Jurkat, Clone E6-1 (cell line): ENCODE measurements at regions not wholly inside any gene's neighbourhood (a gene's known extent, or its start where the extent isn't known, plus 50 kb on each side); places are given as distances from the start of the nearest gene placed in this dataset.

Experiments
- DNase-seq: peaks from one replicate; pipeline ENCODE4 v3.0.0-alpha.2; 2011; ENCODE audit warnings: low read depth, low spot score
- H3K4me3 ChIP-seq: 2 replicates; pipeline ENCODE4 v1.5.1; 2011; ENCODE audit warnings: mild to moderate bottlenecking, low read length, control low read depth, moderate library complexity

DNA sequence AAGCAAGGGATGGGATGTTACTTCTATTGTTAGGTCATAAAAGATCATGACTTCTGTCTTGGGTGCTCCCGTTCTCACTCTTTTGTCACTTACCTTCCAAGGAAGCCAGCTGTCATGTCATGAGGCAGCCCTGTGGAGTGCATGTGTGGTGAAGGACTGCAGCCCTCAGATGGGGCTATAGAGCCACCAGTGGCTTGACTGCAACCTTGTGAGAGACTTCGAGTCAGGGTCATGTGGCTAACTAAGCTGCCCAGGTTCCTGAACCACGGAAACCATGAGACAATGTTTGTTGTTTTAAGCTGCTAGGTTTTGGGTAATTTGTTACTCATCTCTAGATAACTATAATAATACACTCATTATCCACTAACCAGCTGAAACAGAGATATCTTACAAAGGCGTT is 477.1 kb downstream of the BTBD3 start:
- DNase-seq: no peak
- no peak overlapping the region for H3K4me3 ChIP-seq

DNA sequence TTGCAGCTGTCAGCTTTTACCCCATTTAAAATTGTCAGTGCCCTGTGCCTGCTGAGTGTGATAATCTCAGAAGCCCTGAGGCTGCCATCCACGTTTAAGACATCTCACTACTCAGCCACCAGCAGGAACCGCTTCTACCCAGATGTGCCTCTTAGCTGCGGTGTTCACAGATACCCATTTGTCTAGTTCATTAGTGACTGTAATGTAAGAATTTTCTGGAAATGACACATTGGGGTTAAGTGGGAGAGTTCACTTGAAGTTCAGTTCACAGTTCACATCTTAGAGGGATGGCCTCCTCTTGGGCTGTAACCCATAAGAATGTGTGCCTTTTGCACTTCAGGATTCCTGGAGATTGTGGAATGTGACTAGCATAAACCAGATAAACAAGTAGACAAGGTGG is 477.7 kb downstream of the BTBD3 start:
- no peak overlapping the region for H3K4me3 ChIP-seq
- DNase-seq: no peak

DNA sequence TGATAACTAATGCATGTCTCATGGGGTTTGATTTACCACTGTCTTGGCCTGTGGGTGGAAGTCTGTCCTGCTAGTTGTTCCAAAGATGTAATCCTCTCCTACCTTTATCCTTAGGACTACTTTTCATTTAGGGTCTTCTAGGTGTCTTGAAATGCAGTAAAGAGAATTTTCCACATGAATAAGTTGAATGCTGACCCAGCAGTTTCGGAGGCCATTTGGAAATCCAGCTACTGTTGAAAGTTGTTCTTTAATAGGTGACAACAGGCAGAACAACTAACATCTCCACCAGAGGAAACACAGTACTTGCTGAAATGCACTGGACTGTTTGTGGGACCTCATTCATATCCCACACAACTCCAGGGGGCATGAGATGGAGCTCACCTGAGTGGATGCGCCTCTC is 478.1 kb downstream of the BTBD3 start:
- no peak overlapping the region for H3K4me3 ChIP-seq
- no peak for DNase-seq

DNA sequence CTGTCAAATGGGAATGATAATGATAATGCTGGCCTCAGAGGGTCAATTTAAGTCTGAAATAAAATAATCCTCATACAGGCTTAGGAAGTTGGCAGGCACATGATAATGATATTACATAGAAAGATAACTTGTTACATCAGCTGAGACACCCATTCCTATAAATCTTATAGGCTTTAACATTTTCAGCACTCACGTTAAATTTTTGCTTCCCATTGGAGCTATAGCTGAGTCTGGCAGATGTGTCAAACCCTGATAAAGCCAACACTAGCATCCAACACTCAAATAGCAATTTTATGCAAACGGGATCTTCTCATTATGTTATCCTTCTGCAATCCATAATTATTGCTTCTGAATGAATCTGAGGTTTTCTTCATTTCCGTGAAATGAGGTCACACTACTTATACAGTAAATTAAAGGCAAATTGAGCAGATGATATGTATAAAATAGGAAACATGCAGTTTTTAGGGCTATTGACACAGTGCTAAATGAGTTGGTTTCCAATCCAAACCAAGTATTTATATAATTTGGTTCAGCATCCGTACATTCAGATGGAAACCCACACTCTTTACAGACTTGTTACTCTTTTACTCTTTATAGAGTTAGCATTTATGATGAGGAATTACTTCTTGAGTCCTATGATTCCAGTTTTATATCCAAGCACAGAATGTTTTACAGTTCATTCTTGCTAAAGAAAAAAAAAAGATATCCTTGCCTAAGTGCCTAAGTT is 481.6 kb downstream of the BTBD3 start:
- no peak overlapping the region for H3K4me3 ChIP-seq
- no peak for DNase-seq

DNA sequence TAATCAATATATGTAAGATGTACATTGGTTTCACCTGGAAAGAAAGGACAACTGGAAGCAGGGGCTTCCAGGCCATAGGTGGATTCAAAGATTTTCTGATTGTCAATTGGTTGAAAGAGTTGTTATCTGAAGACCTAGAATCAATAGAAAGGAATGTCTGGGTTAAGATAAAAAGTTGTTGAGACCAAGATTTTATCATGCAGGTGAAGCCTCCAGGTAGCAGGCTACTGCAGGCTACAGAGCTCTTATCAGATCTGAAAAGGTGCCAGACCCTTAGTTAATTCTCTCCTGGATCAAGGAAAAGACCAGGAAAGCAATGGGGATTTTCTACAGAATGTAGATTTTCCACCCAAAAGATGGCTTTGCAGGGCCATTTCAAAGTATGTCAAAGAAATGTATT is 487.2 kb downstream of the BTBD3 start:
- no peak overlapping the region for H3K4me3 ChIP-seq
- no peak for DNase-seq

DNA sequence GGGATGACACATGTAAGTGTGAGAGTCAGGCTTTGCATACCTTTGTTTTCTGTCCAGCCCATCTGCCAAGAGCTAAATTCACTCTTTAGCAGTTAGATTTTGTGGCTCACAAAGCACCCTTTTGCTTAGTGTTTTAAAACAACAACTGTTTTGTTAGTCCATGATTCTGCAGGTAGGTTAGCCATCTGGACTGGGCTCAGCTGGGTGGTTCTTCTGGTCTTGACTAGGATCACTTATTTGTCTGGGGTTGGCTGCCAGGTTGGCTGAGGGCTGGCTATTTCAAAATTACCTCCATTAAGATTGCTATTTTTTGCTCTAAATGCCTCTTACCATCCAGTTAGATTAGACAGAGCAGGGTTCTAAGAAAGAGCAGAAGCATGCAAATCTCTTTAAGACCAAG is 489.3 kb downstream of the BTBD3 start:
- H3K4me3 ChIP-seq: no peak overlapping the region
- no peak for DNase-seq

DNA sequence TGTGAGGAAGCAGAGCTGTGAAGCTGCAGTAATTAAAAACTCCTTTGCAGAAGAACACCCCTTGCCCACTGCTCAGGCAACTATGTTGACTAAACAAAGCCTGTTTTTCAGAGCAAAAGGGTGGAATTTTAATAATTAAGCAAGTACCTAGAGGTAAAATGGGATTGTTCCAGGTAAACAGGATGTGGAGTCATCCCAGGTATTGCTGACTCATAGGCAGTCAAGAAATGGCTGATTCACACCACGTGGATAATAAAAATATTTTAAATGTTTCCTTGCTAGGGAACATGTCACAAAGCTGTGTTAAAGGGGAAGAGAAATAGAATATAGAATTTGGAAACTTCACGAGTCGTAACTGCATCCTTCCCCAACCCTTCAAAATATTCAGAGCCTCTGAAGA is 491.8 kb downstream of the BTBD3 start:
- DNase-seq: no peak
- no peak overlapping the region for H3K4me3 ChIP-seq

DNA sequence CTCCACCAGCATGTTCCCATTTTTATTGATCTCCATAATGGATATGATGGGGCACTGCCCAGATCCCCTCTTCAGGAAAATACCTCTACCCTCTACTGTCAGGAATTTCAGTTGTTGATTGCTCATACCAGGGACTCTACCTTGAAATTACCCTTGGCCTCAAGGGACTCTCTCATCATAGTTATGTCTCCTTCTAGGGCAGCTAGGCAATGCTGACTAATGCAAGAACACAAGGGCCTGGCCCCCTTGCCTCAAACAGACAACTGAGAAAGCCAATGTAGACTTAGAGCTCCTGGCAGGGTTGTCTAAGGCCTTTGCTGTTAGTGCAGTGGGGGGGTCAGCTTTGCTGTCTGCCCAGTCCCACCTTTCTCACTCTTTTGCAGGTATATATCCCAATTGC is 493.1 kb downstream of the BTBD3 start:
- H3K4me3 ChIP-seq: no peak overlapping the region
- DNase-seq: no peak

DNA sequence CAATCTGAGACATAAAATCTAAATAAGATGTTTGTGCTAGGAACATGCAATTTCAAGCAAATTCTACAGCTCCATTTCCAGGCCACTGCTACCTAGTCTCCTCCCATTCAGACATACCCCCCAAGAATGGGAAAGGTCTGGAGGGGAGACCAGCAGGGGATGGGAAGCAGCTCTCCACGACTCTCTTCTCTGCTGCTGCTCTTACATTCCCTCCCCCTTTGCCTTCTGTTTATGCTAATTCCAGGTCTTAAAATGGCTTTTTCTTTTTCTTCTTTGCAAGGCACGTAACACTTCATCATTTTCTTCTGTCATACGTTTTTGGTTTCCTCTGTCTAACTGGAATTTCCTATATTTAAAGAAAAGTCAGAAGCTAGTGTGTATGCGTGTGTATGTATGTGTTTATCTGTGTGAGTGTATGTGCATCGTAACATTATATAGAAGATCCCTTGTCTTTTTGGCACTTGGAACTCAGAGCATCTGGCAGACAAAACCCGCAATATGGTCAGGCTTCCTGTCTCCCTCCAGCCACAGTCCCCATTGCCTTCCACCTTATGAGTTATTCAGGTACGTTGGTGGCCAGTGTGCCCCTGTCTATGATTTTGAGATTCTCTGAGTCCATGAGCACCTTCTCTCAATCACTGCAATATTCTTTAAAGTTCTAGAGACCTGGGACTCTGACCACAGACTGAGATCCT is 493.7 kb downstream of the BTBD3 start:
- H3K4me3 ChIP-seq: no peak overlapping the region
- no peak for DNase-seq

DNA sequence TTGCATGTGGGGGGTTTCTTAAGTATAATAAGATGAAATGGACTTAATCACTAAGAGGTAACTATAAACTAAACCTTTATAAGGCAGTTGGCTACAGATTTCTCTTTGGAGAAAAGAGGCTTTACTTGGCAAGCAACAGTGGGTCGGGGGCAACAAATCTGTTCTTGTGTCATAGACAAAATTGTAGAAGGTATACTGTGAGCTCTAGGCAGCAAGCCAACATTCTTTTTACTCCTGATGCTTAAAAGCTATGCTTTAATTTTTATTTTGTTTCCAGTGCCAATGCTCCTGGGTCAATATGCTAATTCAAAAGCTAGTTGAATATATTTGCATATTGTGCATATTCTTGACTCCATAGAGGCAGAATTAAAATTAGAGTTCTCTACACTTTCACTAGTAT is 495.4 kb downstream of the BTBD3 start:
- no peak for DNase-seq
- no peak overlapping the region for H3K4me3 ChIP-seq

DNA sequence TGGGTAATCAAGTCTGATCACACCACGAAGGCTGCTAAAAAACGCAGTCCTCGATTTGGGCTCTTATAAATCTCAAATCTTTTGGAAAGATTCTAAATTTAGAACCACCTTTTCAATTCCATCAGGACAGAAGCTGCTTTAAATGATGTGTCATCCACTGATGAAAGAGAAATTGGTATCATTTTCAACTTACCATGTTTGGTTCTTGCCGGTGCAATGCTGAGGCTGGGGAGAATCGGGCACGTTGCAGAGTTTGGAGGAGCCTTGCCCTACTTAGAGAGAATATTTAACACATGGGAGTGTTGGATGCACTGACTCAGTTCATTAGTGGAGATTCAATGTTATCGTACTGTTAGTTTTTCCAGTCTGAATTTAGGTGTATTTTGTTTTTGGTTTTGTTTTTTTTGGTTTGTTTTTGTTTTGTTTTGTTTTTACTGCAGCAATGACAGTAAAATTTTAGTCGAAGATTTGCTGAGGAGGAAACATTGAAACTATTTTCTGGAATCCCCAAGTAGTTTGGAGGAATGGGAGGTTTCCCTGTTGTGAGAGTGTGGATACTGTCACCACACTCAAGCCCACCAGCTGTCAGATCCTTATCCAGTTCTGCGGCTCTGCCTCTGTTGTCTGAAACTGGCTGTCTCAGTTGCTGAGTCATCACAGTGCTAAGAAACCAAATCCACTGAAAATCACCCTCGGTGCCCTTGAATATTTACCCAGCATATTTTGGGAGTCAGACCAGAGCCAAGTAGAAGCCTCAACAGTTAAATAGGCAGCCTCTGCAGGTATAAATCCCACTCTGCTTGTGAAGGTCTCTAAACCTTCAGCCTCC is 497.0 kb downstream of the BTBD3 start:
- no peak overlapping the region for H3K4me3 ChIP-seq
- DNase-seq: no peak

DNA sequence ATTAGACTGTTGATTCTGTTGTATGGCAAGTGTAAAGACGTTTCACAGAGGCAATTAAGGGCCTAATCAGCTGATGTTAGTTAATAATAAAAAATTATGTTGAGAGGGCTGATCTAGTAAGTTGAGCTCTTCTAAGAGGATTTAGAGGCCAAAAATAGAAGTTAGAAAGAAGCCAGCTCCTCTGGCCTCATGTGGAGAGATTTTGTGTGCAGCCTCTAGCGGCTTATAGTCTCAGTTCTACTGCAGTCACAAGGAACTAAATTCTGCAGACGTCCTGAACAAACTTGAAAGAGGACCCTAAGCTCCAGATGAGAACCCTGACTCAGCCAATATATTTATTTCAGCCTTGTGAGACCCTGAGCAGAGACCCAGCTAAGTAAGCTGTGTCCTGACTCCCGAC is 498.6 kb downstream of the BTBD3 start:
- H3K4me3 ChIP-seq: no peak overlapping the region
- no peak for DNase-seq

DNA sequence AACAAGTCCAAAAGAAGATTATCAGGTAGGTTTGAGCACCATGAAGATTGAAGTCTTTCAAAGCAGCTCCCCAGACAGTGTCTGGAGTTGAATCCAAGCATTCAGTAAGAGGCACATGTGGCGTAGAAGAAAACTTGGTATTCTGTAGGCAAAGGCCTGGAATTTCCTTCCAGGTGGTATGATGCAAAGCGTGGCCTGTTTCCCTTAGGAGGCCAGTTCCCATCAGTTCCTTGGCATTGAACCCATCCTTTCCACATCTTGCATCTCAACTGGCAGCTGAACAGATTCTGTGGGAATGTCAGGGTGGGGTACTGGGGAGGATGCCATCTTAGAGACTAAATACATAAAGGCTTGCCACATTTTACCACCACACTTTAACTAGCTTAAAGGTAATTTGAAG is 516.0 kb downstream of the BTBD3 start:
- H3K4me3 ChIP-seq: no peak overlapping the region
- no peak for DNase-seq

DNA sequence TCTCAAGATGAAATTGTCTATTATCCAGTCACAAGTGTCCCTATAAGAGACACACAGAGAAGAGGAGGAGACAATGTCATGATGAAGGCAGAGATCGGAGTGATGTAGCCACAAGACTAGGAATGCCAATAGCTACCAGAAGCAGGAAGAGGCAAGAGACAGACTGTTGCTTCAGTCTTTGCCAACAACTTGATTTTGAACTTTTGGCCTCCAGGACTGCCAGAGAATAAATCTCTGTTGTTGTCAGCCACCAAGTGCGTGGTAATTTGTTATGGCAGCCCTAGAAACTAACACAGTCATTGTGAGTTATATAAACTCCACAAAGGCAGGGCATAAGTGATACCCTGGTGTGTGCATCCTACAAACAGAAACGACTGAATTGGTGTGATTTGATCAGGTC is 517.0 kb downstream of the BTBD3 start:
- no peak overlapping the region for H3K4me3 ChIP-seq
- DNase-seq: no peak

DNA sequence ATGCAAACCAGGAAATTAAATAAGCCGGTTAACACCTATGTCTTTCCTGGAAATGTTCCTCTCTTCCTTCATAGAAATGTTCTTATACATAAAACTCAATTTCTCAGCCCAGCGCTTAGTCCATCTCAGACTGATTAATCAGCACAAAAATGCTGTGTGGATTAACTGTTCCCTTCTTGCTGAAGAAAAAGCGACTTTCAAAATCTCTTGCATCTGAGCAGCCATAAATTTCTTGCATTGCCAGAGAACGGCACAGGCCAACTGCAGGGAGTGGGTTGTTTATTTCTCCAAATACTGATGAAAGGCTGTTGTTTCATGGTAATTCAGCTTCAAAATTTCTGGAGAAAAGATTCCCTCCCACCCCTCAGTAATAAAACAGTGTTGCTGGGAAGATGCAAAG is 517.6 kb downstream of the BTBD3 start:
- DNase-seq: no peak

DNA sequence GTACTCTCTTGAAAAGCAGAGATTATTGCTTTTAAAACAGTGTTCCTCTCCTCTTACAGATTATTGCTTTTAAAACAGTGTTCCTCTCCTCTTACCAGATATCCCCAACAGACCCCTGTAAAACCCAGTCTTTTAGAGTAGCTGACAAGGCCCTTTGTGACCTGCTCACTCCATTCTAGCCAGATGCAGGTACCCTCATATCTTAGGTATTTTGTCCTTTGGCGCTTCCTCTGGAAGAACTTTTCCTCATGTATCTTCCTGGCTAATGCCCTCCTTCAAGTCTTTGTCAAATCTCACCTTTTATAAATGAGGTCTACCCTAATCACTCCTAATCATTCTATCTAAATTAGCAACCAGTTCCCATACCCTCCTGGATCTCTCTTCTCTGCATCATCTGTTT is 536.0 kb downstream of the BTBD3 start:
- no peak overlapping the region for H3K4me3 ChIP-seq
- no peak for DNase-seq

More for the DNA sequence above, 517.6 kb downstream of the BTBD3 start:
- no peak overlapping the region for H3K4me3 ChIP-seq

DNA sequence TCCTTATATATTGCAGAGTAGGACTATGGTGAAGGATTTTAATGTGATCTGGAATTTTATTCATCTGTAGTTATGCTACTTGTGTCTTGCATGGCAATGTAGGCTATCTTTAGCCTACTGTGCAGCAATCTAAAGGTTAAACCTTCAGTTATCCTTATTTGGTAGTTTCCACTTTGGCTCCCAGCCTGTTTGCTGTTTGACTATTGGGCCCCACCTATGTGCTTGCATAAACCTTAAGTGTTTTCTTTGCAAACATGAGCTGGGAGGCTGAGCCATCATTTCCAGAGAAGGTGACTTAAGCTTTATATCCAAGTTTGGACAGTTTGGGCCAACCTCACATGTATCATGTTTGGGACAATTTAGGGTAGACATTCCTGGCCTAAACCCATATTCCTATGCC is 537.5 kb downstream of the BTBD3 start:
- no peak for DNase-seq
- no peak overlapping the region for H3K4me3 ChIP-seq

DNA sequence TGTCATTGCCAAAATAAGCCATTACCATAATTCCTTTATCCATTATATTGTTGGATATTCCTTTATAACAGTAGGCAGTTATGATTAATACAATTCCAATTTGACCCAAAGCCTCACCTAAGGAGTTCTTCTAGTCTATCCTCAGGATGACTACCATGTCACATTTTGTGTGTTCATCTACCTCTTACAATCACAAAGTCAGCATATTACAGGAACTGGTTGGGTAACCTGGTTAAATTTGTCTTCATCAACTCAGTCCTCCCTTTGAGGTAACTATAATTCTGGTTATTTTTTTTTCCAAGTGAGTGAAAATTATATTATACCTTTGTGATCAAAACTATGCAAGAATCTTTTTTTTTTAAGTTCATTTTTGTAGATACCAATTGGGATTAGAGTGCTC is 540.5 kb downstream of the BTBD3 start:
- DNase-seq: no peak
- no peak overlapping the region for H3K4me3 ChIP-seq

DNA sequence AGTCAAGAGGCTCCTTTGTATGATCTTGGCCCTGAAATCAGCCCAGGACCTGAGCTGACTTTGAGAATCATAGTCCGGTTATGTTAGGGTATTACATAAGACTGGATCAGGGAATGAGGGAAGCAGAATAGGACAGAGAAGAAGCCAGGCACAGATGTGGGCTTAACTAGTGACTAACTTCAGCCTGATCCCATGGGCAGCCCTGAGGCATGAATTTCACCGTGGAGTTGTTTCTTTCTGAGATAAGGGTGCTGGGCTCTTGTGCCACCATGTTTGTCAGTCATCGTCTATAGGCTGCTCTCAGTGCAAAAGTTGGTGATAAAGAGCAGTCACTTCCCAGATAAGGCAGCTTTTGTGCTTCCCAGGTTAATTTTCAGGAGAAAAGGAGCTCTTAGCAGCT is 544.7 kb upstream of the SPTLC3 start:
- DNase-seq: no peak
- H3K4me3 ChIP-seq: no peak overlapping the region

DNA sequence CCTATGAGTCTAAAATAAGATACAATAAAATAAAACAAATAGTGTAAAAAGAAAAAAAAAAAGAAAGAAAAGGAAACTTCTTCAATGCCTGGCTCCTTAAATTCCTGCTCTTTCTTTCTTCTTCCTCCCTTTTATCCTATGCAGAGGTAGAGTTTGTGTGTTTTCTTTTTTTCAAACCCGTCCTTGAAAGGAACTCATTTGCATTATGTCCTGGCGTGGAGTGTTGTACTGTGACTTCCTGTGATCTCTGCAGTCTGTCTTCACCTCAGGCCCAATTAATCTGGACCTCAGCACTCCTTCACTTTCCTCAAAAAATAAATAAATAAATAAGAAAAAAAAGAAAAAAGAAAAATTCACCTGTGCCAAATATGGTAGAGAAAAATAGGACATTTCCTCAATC is 541.9 kb upstream of the SPTLC3 start:
- no peak overlapping the region for H3K4me3 ChIP-seq
- no peak for DNase-seq
